ENCODE measurements at regions not wholly inside any gene's neighbourhood (a gene's known extent, or its start where the extent isn't known, plus 50 kb on each side); places are given as distances from the start of the nearest gene placed in this dataset.

DNA sequence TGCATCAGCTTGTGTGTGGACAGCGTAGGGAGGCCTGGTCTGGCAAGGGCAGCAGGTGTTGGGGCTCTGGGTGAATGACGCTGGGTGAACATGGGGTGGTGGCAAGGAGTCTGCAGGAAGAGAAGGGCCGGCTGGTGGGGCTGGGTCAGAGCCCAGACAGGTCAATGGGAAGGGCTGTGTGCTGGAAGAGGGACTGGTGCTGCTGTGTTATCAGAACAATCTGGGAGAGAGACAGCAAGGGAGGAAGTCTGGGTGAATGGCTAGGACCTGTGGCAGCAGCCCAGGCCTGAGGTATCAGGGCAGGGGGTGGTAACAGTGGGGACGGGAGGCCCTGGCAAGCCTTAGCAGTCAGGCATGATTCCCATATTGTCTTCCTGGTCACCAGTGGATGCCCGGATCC lies 206.7 kb downstream of the SNX19 start:
- DNase-seq, result no peak
- Histone ChIP-seq H3K36me3 (no peaks in the 10 kb centered on the region), H3K4me3 (ENCODE audit: low read depth, low read length) (no peak overlapping the region), H3K27me3 (ENCODE audit: insufficient read depth, low read depth, severe bottlenecking) (no peaks in the 10 kb centered on the region), H3K9me3 (ENCODE audit: severe bottlenecking) (peaks cover 2% of the 10 kb centered on the region), H3K27ac (no peak overlapping the region)
- TF ChIP-seq, protein P1, sequence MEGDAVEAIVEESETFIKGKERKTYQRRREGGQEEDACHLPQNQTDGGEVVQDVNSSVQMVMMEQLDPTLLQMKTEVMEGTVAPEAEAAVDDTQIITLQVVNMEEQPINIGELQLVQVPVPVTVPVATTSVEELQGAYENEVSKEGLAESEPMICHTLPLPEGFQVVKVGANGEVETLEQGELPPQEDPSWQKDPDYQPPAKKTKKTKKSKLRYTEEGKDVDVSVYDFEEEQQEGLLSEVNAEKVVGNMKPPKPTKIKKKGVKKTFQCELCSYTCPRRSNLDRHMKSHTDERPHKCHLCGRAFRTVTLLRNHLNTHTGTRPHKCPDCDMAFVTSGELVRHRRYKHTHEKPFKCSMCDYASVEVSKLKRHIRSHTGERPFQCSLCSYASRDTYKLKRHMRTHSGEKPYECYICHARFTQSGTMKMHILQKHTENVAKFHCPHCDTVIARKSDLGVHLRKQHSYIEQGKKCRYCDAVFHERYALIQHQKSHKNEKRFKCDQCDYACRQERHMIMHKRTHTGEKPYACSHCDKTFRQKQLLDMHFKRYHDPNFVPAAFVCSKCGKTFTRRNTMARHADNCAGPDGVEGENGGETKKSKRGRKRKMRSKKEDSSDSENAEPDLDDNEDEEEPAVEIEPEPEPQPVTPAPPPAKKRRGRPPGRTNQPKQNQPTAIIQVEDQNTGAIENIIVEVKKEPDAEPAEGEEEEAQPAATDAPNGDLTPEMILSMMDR (IDR thresholded peaks at IDR 0.05; ENCODE audit: low read depth, low read length), result no peak

DNA sequence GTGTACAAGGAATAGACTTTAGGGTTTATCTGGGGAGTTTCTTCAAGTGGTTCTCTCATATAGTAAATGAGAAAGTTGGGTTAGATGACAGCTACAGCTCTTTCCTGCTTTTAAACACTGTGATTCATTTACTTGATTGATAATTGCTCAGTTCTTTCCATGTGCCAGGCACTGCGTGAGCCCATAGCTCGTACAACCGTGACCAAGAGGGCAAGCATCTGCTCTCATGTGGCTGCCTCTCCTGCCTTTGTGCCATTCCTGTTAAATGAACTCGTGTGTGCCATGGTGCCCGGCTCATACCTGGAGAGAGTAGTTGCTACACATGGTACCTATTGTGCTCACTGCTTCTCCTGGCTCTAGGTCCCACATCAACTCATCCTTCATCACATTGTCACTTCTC lies 206.3 kb downstream of the SNX19 start:
- Histone ChIP-seq H3K27me3 (ENCODE audit: insufficient read depth, low read depth, severe bottlenecking) (no peaks in the 10 kb centered on the region), H3K4me3 (ENCODE audit: low read depth, low read length) (no peak overlapping the region), H3K36me3 (no peaks in the 10 kb centered on the region), H3K9me3 (ENCODE audit: severe bottlenecking) (peaks cover 2% of the 10 kb centered on the region), H3K27ac (no peak overlapping the region)
- no peak for DNase-seq
- TF ChIP-seq, protein P1 (IDR thresholded peaks at IDR 0.05; ENCODE audit: low read depth, low read length), result no peak

GRCh38 chr11:130710497-130711012 lies 205.7 kb downstream of the SNX19 start:
- Histone ChIP-seq H3K9me3 (ENCODE audit: severe bottlenecking) (peaks cover 2% of the 10 kb centered on the region), H3K36me3 (no peaks in the 10 kb centered on the region), H3K27ac (no peak overlapping the region), H3K4me3 (ENCODE audit: low read depth, low read length) (no peak overlapping the region), H3K27me3 (ENCODE audit: insufficient read depth, low read depth, severe bottlenecking) (no peaks in the 10 kb centered on the region)
- TF ChIP-seq, protein P1 (IDR thresholded peaks at IDR 0.05; ENCODE audit: low read depth, low read length), result no peak
- no peak for DNase-seq

GRCh38 chr11:130711193-130711592 lies 205.1 kb downstream of the SNX19 start:
- Histone ChIP-seq H3K9me3 (ENCODE audit: severe bottlenecking) (peaks cover 2% of the 10 kb centered on the region), H3K36me3 (no peaks in the 10 kb centered on the region), H3K27ac (no peak overlapping the region), H3K4me3 (ENCODE audit: low read depth, low read length) (no peak overlapping the region), H3K27me3 (ENCODE audit: insufficient read depth, low read depth, severe bottlenecking) (no peaks in the 10 kb centered on the region)
- TF ChIP-seq, protein P1 (IDR thresholded peaks at IDR 0.05; ENCODE audit: low read depth, low read length), result no peak
- no peak for DNase-seq

DNA sequence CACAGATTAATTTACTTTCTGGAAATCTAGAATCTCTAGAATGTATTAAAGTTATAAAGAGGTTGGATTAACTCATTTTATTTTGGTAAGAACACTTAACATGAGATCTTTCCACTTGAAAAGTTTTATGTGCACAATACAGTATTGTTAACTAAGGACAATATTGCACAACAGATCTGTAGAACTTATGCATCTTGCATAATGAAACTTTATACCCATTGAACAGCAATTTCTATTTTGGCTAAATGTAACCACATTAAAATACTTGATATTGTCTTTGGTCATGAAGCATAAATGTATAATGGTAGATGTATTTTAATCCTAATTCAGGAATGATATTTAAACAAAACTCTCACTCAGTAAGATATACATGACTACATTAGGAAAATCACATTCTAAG lies 203.8 kb downstream of the SNX19 start:
- Histone ChIP-seq H3K27ac (no peak overlapping the region), H3K36me3 (no peaks in the 10 kb centered on the region), H3K27me3 (ENCODE audit: insufficient read depth, low read depth, severe bottlenecking) (no peaks in the 10 kb centered on the region), H3K4me3 (ENCODE audit: low read depth, low read length) (no peak overlapping the region), H3K9me3 (ENCODE audit: severe bottlenecking) (peaks cover 2% of the 10 kb centered on the region)
- no peak for DNase-seq
- TF ChIP-seq, protein P1 (IDR thresholded peaks at IDR 0.05; ENCODE audit: low read depth, low read length), result no peak

Measured in WERI-Rb-1 (cell line).